ENCODE measurements at regions not wholly inside any gene's neighbourhood (a gene's known extent, or its start where the extent isn't known, plus 50 kb on each side); places are given as distances from the start of the nearest gene placed in this dataset.

- no peak for TF ChIP-seq AEBP2 (tag by site-specific recombination; IDR thresholded peaks at IDR 0.05; ENCODE audit: borderline replicate concordance)
- no peak for TF ChIP-seq TCF7L2 (IDR thresholded peaks at IDR 0.05; ENCODE audit: borderline replicate concordance, low read depth, low read length)
- no peak for TF ChIP-seq ZNF621 (tag by site-specific recombination; IDR thresholded peaks at IDR 0.05)
- no peak for TF ChIP-seq ZNF654 (tag by site-specific recombination; IDR thresholded peaks at IDR 0.05; ENCODE audit: low read depth)
- TF ChIP-seq ZNF76 (tag by site-specific recombination; IDR thresholded peaks at IDR 0.05; ENCODE audit: borderline replicate concordance, low read depth) = no peak
- no peak for TF ChIP-seq CTCF (tag by site-specific recombination; IDR thresholded peaks at IDR 0.05)
- no peak for TF ChIP-seq PBX3 (CRISPR knock-in tag; IDR thresholded peaks at IDR 0.05)
- TF ChIP-seq ZNF302 (tag by site-specific recombination; IDR thresholded peaks at IDR 0.05; ENCODE audit: low read depth) = no peak
- TF ChIP-seq ZNF37A (tag by site-specific recombination; IDR thresholded peaks at IDR 0.05) = no peak
- TF ChIP-seq, protein P1, sequence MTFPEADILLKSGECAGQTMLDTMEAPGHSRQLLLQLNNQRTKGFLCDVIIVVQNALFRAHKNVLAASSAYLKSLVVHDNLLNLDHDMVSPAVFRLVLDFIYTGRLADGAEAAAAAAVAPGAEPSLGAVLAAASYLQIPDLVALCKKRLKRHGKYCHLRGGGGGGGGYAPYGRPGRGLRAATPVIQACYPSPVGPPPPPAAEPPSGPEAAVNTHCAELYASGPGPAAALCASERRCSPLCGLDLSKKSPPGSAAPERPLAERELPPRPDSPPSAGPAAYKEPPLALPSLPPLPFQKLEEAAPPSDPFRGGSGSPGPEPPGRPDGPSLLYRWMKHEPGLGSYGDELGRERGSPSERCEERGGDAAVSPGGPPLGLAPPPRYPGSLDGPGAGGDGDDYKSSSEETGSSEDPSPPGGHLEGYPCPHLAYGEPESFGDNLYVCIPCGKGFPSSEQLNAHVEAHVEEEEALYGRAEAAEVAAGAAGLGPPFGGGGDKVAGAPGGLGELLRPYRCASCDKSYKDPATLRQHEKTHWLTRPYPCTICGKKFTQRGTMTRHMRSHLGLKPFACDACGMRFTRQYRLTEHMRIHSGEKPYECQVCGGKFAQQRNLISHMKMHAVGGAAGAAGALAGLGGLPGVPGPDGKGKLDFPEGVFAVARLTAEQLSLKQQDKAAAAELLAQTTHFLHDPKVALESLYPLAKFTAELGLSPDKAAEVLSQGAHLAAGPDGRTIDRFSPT (tag by site-specific recombination; IDR thresholded peaks at IDR 0.05) = no peak
- no peak for TF ChIP-seq ZNF580 (tag by site-specific recombination; IDR thresholded peaks at IDR 0.05)
- no peak for TF ChIP-seq ZNF266 (tag by site-specific recombination; IDR thresholded peaks at IDR 0.05; ENCODE audit: low read depth)
- TF ChIP-seq, protein P2, sequence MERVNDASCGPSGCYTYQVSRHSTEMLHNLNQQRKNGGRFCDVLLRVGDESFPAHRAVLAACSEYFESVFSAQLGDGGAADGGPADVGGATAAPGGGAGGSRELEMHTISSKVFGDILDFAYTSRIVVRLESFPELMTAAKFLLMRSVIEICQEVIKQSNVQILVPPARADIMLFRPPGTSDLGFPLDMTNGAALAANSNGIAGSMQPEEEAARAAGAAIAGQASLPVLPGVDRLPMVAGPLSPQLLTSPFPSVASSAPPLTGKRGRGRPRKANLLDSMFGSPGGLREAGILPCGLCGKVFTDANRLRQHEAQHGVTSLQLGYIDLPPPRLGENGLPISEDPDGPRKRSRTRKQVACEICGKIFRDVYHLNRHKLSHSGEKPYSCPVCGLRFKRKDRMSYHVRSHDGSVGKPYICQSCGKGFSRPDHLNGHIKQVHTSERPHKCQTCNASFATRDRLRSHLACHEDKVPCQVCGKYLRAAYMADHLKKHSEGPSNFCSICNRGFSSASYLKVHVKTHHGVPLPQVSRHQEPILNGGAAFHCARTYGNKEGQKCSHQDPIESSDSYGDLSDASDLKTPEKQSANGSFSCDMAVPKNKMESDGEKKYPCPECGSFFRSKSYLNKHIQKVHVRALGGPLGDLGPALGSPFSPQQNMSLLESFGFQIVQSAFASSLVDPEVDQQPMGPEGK (tag by site-specific recombination; IDR thresholded peaks at IDR 0.05) = no peak
- TF ChIP-seq, protein P3, sequence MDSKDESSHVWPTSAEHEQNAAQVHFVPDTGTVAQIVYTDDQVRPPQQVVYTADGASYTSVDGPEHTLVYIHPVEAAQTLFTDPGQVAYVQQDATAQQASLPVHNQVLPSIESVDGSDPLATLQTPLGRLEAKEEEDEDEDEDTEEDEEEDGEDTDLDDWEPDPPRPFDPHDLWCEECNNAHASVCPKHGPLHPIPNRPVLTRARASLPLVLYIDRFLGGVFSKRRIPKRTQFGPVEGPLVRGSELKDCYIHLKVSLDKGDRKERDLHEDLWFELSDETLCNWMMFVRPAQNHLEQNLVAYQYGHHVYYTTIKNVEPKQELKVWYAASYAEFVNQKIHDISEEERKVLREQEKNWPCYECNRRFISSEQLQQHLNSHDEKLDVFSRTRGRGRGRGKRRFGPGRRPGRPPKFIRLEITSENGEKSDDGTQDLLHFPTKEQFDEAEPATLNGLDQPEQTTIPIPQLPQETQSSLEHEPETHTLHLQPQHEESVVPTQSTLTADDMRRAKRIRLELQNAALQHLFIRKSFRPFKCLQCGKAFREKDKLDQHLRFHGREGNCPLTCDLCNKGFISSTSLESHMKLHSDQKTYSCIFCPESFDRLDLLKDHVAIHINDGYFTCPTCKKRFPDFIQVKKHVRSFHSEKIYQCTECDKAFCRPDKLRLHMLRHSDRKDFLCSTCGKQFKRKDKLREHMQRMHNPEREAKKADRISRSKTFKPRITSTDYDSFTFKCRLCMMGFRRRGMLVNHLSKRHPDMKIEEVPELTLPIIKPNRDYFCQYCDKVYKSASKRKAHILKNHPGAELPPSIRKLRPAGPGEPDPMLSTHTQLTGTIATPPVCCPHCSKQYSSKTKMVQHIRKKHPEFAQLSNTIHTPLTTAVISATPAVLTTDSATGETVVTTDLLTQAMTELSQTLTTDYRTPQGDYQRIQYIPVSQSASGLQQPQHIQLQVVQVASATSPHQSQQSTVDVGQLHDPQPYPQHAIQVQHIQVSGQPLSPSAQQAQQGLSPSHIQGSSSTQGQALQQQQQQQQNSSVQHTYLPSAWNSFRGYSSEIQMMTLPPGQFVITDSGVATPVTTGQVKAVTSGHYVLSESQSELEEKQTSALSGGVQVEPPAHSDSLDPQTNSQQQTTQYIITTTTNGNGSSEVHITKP (tag by site-specific recombination; IDR thresholded peaks at IDR 0.05) = no peak
Observed at GRCh38 chrX:38930474-38930873, 129.2 kb downstream of the MID1IP1 start.

Measured in HEK293 (cell line).